ENCODE measurements at regions not wholly inside any gene's neighbourhood (a gene's known extent, or its start where the extent isn't known, plus 50 kb on each side); places are given as distances from the start of the nearest gene placed in this dataset.
"Not testable (repeated sequence)": the region's sequence is repeated elsewhere in the genome, so short reads cannot be mapped to it uniquely, and the experiment has no call there.

DNA sequence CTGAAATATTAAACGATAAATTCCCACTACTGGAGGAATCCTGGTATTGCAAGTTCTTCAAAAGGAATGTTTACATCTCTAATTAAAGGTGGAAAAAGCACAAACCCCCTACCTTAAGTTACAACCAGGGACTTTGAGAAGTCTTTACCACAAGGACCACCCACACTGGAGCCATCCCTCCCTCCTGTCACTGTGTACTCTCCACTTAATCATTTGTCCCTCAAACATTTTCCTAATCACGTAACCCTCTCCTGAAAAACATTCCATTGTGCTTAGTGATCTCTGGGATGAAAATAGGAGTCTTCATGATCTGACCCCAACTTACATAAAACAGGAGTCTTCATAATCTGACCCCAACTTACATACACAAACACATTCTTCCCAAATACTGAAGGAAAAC lies 85.7 kb downstream of the SUCLG1 start:
- DNase-seq (ENCODE audit: low spot score): peak; percentile 3

GRCh38 chr2:84362541-84362940 lies 96.5 kb downstream of the SUCLG1 start:
- no peak for DNase-seq (ENCODE audit: low spot score)

DNA sequence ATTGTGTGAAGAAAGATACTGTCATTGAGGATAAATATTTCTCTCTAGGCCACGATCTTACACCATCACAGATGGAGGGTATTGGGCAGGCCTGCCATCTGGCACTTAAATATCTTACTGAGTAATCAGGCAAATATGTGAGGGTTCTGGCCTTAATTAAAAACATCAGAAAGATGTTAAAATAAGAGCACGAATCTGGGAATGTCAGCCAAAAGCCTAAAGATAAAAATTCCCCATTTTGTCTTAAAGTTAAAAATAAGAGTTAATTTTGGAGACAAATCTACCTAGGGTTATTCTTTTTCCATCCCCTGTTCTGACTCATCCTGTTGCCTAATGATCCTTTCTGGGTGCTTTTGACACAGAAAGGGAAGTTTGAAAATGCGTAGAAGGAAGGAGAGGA lies 121.0 kb downstream of the SUCLG1 start:
- no peak for DNase-seq (ENCODE audit: low spot score)

DNA sequence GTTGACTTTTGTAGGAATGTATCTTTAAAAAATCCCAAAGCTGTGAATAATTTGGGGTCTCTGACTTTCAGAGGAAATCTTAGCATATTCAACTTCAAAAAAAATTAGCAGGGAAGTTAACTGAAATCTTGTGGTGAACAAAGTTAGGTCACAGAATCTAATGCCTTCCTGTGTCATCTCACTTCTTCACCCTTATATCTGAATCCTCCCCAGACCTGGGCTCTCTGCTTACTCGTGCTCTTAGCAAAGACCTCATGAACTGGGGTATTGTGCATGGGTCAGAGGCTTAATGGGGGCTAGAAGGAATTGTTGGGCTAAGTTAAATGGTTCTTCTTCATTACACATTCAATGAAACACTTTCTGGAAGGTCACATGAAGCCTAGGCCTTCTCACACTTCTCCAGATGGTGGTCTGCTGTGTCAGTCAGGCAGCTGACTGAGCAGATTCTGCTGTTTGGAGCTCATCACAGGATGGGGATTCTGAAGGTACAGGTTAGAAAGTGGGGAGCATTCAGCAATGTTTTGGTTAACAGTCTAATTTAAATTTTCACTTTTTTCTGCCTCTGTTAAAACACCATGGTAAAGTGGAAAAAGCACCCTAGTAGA lies 131.3 kb downstream of the SUCLG1 start:
- no peak for DNase-seq (ENCODE audit: low spot score)

GRCh38 chr2:84326831-84327432 lies 132.1 kb downstream of the SUCLG1 start:
- DNase-seq (ENCODE audit: low spot score): no peak

DNA sequence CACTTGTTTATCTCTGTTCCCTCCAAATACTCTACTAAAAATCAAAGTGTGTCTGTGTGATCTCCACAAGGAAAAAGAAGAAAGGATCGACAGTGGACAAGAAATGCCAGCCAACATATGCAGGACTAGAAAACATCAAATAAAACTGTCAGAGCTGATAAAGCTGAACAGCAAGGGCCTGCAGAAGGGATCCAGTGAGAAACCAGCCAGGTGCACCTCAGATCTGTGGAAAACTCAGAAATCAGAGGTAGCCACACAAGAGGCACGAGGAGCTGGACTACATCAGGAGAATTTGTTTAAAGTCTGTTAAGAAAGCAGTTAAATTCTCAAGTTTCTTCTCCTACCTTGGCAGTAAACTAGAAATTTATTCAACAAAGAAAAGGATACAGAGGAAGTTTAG lies 135.2 kb downstream of the SUCLG1 start:
- DNase-seq (ENCODE audit: low spot score): no peak

- DNase-seq (ENCODE audit: low spot score): no peak
Measured at GRCh38 chr2:84320940-84321339, 138.1 kb downstream of the SUCLG1 start.

GRCh38 chr2:84319581-84319980 lies 139.5 kb downstream of the SUCLG1 start:
- no peak for DNase-seq (ENCODE audit: low spot score)

DNA sequence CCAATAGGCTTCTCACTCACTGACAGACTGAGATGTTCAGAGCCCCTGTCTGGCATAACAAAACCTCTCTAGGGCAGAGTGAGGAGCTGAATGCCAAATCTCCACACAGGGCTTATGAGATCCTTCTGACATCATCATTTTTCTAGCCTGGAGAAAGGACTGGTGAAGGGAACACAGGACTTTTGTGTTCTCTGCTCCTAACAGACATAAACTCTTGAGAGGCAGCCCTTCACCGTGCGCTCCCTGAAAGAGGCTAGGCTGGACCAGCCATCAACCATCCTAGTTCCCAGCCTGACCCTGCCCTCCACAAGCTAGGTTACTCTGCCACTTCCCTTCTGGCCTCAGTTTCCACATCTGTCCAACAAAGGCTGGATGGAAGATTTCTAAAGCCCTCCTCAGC lies 141.9 kb downstream of the SUCLG1 start:
- no peak for DNase-seq (ENCODE audit: low spot score)

DNA sequence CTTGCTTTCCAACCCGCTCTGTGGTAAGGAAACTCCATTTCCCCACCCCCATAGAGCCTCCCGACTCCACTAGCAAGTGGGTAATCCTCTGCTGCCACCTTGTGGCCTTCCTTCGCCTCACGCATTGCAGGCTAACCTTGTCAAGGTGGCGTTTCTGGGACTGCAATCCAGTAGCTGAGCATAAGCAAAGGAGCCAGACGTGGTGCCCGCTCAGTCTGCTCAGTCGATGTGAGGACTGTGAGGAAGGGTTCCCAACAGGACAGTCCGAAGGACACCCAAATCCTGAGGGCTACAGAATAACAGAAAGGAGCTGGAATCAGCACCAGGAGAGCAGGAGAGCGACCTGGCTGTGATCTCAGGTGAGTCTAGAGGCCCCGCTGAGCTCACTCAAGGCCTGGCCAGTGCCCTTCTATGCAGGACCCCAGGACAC lies 144.2 kb downstream of the SUCLG1 start:
- DNase-seq (ENCODE audit: low spot score): peak; percentile 93

DNA sequence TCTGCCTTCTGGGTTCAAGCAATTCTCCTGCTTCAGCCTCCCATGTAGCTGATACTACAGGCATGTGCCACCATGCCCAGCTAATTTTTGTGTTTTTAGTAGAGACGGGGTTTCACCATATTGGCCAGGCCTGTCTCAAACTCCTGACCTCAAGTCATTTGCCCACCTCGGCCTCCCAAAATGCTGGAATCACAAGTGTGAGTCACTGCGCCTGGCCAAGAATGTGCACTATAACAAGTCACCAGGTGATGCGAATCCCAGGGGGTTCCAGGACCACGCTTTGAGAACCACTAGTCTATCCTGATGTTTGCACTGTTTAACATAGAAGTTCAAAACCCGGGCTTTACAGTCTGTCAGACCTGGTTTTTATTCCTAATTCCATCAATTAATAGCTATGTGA lies 144.8 kb downstream of the SUCLG1 start:
- DNase-seq (ENCODE audit: low spot score): no peak

DNA sequence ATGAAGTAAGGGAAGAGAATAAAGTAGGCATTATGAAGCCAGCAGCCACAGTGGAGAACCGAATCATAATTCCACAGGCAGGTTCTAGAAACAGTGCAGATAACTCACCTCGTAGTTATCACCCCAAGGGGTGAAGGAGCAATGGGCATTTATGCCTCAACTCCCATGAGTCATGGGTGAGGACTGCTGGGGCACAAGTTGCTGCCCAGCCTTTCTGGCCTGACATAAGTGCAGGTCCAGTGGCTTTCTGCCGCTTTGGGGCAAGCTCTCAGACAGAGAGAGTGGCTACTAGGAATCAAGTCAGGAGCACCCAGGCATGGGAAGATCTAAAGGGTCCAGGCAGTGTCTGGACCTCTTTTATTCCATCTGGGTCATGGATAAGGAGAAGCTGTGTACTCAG lies 149.8 kb downstream of the SUCLG1 start:
- no peak for DNase-seq (ENCODE audit: low spot score)

DNA sequence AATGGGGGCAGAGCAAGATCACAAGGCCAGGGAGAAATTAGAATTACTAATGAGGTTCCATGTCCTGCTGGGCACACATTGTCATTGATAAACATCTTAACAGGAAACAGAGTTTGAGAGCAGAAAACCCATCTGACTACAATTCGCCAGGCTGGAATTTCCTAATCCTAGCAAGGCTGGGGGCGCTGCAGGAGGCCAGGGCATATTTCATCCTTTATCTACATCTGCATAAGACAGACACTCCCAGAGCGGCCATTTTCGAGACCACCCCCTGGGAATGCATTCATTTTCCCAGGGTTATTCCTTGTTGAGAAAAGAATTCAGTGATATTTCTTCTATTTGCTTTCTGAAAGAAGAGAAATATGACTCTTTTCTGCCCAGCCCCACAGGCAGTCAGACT lies 152.7 kb downstream of the SUCLG1 start:
- no peak for DNase-seq (ENCODE audit: low spot score)

- DNase-seq (ENCODE audit: low spot score): peak; percentile 74
Measured at GRCh38 chr2:84302513-84303412, 156.3 kb downstream of the SUCLG1 start.

DNA sequence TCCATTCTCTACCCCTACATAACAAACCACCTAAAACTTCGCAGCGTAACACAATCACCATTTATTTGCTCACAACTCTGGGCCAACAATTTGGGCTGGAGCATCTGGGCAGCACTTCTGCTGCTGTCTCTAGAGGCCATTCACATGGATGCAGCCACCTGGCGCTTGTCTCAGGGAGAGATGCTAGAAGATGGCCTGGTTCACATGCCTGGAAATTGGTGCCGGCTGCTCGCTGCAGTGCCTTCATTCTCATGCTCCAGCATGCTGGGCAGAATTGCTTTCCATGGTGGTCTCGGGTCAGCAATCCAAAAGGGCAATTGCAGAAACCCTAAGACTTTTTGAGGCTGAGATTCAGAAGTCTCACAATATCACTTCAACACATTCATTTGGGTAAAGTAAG lies 157.4 kb downstream of the SUCLG1 start:
- DNase-seq (ENCODE audit: low spot score): no peak

DNA sequence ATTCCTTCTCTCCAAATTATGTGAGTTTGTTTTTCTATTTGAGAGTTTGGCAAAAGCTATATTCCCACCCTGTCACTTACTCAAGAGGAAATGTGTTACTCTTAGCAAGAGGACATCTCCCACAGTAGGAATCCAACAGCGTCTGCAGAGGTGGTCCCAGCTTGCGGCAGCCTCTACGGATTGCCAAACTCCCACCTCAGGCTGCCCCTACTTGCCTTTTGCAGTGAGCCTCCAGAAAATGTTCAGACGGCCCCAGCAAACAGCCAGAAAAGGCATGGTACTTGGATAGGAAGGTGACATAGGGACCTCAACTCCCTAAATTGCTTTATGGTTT lies 158.4 kb downstream of the SUCLG1 start:
- DNase-seq (ENCODE audit: low spot score): no peak

GRCh38 chr2:84300001-84300695 lies 158.9 kb downstream of the SUCLG1 start:
- not testable (repeated sequence) for DNase-seq (ENCODE audit: low spot score)

GRCh38 chr2:84299211-84299775 lies 159.8 kb downstream of the SUCLG1 start:
- DNase-seq (ENCODE audit: low spot score): no peak

- peak; percentile 54 for DNase-seq (ENCODE audit: low spot score)
Measured at GRCh38 chr2:84297155-84297554, 161.9 kb downstream of the SUCLG1 start.

DNA sequence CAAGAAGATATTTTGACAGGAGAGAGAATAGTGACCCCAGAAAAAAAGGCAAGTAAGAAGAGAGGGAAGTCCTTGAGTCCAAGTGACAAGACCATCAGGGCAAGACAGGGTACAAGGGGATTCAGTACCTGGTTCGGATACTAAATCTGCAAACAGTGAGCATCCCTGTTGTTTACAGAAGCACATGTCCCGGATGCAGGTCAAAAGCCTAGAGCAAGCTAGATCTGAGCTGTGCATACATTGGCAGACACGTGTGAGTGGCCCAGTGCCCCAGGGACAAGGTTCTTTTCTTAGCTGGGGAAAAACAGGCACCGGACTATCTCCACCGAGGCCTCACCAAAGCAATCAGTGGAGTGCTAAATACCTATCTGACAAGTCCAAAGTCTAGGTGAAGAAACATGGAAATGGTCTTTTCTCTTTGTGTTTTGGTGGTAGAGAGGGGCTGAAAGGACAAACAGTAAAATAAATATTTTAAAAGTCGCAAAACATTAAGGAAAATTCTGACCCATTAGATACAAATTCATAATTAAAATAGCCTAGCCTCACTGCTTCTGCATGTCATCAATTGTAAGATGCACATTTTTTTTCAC lies 165.2 kb downstream of the SUCLG1 start:
- DNase-seq (ENCODE audit: low spot score): no peak

- no peak for DNase-seq (ENCODE audit: low spot score)
Measured at GRCh38 chr2:84292545-84292944, 166.5 kb downstream of the SUCLG1 start.

- no peak for DNase-seq (ENCODE audit: low spot score)
Measured at GRCh38 chr2:84290537-84290936, 168.5 kb downstream of the SUCLG1 start.
